ENCODE measurements at regions not wholly inside any gene's neighbourhood (a gene's known extent, or its start where the extent isn't known, plus 50 kb on each side); places are given as distances from the start of the nearest gene placed in this dataset.
"Not testable (repeated sequence)": the region's sequence is repeated elsewhere in the genome, so short reads cannot be mapped to it uniquely, and the experiment has no call there.

- no peak for DNase-seq
These were observed 216.9 kb upstream of the NRIP1 start for GRCh38 chr21:15281714-15282113.

- DNase-seq: no peak
These were observed 217.9 kb upstream of the NRIP1 start for GRCh38 chr21:15282665-15283064.

GRCh38 chr21:15283138-15283537 lies 218.3 kb upstream of the NRIP1 start:
- DNase-seq: no peak

GRCh38 chr21:15283789-15284188 lies 219.0 kb upstream of the NRIP1 start:
- DNase-seq: no peak

- DNase-seq: no peak
These were observed 220.8 kb upstream of the NRIP1 start for GRCh38 chr21:15285556-15285955.

- no peak for DNase-seq
These were observed 224.4 kb upstream of the NRIP1 start for GRCh38 chr21:15289246-15289645.

GRCh38 chr21:15289896-15290841 lies 225.4 kb upstream of the NRIP1 start:
- no peak for DNase-seq

- no peak for DNase-seq
These were observed 226.9 kb upstream of the NRIP1 start for GRCh38 chr21:15291621-15292266.

GRCh38 chr21:15293240-15293639 lies 228.4 kb upstream of the NRIP1 start:
- DNase-seq: no peak

GRCh38 chr21:15295875-15296274 lies 231.1 kb upstream of the NRIP1 start:
- DNase-seq: no peak

- DNase-seq: no peak
These were observed 233.0 kb upstream of the NRIP1 start for GRCh38 chr21:15297824-15298223.

GRCh38 chr21:15298306-15298705 lies 233.5 kb upstream of the NRIP1 start:
- DNase-seq: no peak

GRCh38 chr21:15298755-15299154 lies 234.0 kb upstream of the NRIP1 start:
- not testable (repeated sequence) for DNase-seq

GRCh38 chr21:15300131-15300530 lies 235.3 kb upstream of the NRIP1 start:
- DNase-seq: no peak

- DNase-seq: no peak
These were observed 236.2 kb upstream of the NRIP1 start for GRCh38 chr21:15301014-15301413.

- DNase-seq: no peak
These were observed 236.9 kb upstream of the NRIP1 start for GRCh38 chr21:15301736-15302135.

GRCh38 chr21:15306271-15306670 lies 241.5 kb upstream of the NRIP1 start:
- no peak for DNase-seq

- DNase-seq: no peak
These were observed 243.5 kb upstream of the NRIP1 start for GRCh38 chr21:15308333-15308732.

GRCh38 chr21:15309022-15309590 lies 244.3 kb upstream of the NRIP1 start:
- no peak for DNase-seq

GRCh38 chr21:15309721-15310120 lies 244.9 kb upstream of the NRIP1 start:
- no peak for DNase-seq

GRCh38 chr21:15311510-15311909 lies 246.7 kb upstream of the NRIP1 start:
- DNase-seq: no peak

- DNase-seq: not testable (repeated sequence)
These were observed 252.2 kb upstream of the NRIP1 start for GRCh38 chr21:15317034-15317433.

- no peak for DNase-seq
These were observed 254.9 kb upstream of the NRIP1 start for GRCh38 chr21:15319727-15320126.

GRCh38 chr21:15324542-15324941 lies 259.7 kb upstream of the NRIP1 start:
- no peak for DNase-seq
